DND-41 (cell line): ENCODE measurements at regions not wholly inside any gene's neighbourhood (a gene's known extent, or its start where the extent isn't known, plus 50 kb on each side); places are given as distances from the start of the nearest gene placed in this dataset.
"Not testable (repeated sequence)": the region's sequence is repeated elsewhere in the genome, so short reads cannot be mapped to it uniquely, and the experiment has no call there.

Experiments
- EZH2 ChIP-seq: IDR thresholded peaks from 3 replicates; pipeline ENCODE4 v1.6.1; 2012; ENCODE audit warnings: borderline replicate concordance, low read depth, mild to moderate bottlenecking, moderate library complexity, low read length, inconsistent platforms; ENCODE audit not compliant: severe bottlenecking
- TF ChIP-seq, protein P1 (sequence below): IDR thresholded peaks from 2 replicates; pipeline ENCODE4 v1.5.1; 2012; ENCODE audit warnings: borderline replicate concordance, low read length, moderate library complexity, mild to moderate bottlenecking; ENCODE audit not compliant: poor library complexity, severe bottlenecking; ENCODE audit errors: extremely low read depth

DNA sequence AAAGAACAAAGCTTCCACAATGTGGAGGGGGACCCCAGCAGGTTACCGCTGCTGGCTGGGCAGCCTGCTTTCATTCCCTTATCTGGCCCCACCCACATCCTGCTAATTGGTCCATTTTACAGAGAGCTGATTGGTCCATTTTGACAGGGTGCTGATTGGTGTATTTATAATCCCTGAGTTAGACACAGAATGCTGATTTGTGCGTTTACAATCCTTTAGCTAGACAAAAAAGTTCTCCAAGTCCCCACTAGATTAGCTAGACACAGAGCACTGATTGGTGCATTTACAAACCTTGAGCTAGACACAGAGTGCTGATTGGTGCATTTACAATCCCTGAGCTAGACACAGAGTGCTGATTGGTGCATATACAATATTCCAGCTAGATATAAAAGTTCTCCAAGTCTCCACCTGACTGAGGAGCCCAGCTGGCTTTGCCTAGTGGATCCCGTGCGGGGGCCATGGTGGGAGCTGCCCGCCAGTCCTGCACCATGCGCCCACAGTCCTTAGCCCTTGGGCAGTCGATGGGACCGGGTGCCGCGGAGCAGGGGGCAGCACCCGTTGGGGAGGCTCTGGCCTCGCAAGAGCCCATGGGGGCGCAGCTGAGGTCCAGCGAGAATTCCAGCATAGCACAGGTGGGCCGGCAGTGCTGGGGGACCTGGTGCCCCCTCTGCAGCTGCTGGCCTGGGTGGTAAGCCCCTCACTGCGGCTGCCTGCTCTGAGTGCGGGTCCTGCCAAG lies 88.8 kb upstream of the MYLIP start:
- not testable (repeated sequence) for TF ChIP-seq EZH2
- TF ChIP-seq, protein P1, sequence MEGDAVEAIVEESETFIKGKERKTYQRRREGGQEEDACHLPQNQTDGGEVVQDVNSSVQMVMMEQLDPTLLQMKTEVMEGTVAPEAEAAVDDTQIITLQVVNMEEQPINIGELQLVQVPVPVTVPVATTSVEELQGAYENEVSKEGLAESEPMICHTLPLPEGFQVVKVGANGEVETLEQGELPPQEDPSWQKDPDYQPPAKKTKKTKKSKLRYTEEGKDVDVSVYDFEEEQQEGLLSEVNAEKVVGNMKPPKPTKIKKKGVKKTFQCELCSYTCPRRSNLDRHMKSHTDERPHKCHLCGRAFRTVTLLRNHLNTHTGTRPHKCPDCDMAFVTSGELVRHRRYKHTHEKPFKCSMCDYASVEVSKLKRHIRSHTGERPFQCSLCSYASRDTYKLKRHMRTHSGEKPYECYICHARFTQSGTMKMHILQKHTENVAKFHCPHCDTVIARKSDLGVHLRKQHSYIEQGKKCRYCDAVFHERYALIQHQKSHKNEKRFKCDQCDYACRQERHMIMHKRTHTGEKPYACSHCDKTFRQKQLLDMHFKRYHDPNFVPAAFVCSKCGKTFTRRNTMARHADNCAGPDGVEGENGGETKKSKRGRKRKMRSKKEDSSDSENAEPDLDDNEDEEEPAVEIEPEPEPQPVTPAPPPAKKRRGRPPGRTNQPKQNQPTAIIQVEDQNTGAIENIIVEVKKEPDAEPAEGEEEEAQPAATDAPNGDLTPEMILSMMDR = not testable (repeated sequence)
